ENCODE measurements at regions not wholly inside any gene's neighbourhood (a gene's known extent, or its start where the extent isn't known, plus 50 kb on each side); places are given as distances from the start of the nearest gene placed in this dataset.

DNA sequence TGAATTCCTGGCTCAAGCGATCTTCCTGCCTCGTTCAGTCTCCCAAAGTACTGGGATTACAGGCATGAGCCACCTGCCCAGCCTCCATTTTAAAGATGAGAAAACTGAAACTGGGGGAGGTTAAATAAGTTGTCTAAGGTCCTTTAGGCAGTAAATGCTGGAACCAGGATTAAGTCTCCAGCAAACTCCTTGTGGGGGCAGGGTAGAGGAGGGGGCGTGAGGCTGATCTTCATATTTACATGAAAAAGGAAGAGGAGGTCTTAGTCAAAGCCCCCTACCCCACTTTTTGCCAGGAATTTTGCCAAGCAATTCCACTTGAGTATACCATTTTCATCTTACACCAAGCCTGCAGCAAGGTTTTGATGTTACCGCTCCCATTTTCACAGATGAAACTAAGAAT is 76.6 kb upstream of the NR4A3 start:
- TF ChIP-seq, protein P1, sequence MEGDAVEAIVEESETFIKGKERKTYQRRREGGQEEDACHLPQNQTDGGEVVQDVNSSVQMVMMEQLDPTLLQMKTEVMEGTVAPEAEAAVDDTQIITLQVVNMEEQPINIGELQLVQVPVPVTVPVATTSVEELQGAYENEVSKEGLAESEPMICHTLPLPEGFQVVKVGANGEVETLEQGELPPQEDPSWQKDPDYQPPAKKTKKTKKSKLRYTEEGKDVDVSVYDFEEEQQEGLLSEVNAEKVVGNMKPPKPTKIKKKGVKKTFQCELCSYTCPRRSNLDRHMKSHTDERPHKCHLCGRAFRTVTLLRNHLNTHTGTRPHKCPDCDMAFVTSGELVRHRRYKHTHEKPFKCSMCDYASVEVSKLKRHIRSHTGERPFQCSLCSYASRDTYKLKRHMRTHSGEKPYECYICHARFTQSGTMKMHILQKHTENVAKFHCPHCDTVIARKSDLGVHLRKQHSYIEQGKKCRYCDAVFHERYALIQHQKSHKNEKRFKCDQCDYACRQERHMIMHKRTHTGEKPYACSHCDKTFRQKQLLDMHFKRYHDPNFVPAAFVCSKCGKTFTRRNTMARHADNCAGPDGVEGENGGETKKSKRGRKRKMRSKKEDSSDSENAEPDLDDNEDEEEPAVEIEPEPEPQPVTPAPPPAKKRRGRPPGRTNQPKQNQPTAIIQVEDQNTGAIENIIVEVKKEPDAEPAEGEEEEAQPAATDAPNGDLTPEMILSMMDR (conservative IDR thresholded peaks at IDR 0.05; ENCODE audit: low read length), result no peak
- no peak for TF ChIP-seq EZH2phosphoT487 (IDR thresholded peaks at IDR 0.05; ENCODE audit: borderline replicate concordance, low read depth, low read length)
